H9 (cell line): ENCODE measurements at regions not wholly inside any gene's neighbourhood (a gene's known extent, or its start where the extent isn't known, plus 50 kb on each side); places are given as distances from the start of the nearest gene placed in this dataset.

Experiments used
- DNase-seq: peaks from one replicate; pipeline ENCODE4 v3.0.0-alpha.2; 2017
- H2AFZ ChIP-seq: one replicate; pipeline ENCODE4 v1.6.1; 2013; ENCODE audit warnings: mild to moderate bottlenecking, low read length, control low read depth, moderate library complexity
- H2AK5ac ChIP-seq: 2 replicates; pipeline ENCODE4 v1.6.1; 2013; ENCODE audit warnings: low read length, control low read depth, mixed read lengths; ENCODE audit not compliant: insufficient read length
- H2BK120ac ChIP-seq: one replicate; pipeline ENCODE4 v1.6.1; 2013; ENCODE audit warnings: low read depth, mild to moderate bottlenecking, low read length, control low read depth, inconsistent platforms; ENCODE audit not compliant: poor library complexity, severe bottlenecking
- H2BK12ac ChIP-seq: 2 replicates; pipeline ENCODE4 v1.6.1; 2013; ENCODE audit warnings: low read length, control low read depth, mixed read lengths, low read depth; ENCODE audit not compliant: insufficient read length
- H2BK15ac ChIP-seq: 2 replicates; pipeline ENCODE4 v1.6.1; 2013; ENCODE audit warnings: low read depth, low read length, control low read depth
- H2BK20ac ChIP-seq: one replicate; pipeline ENCODE4 v1.6.1; 2013; ENCODE audit warnings: low read depth, mild to moderate bottlenecking, low read length, control low read depth, inconsistent platforms; ENCODE audit not compliant: poor library complexity, severe bottlenecking
- H2BK5ac ChIP-seq: 2 replicates; pipeline ENCODE4 v1.6.1; 2013; ENCODE audit warnings: low read length, control low read depth, mixed read lengths; ENCODE audit not compliant: insufficient read length
- H3K14ac ChIP-seq: 2 replicates; pipeline ENCODE4 v1.6.1; 2013; ENCODE audit warnings: low read length, control low read depth; ENCODE audit not compliant: insufficient read depth
- H3K18ac ChIP-seq: 2 replicates; pipeline ENCODE4 v1.6.1; 2013; ENCODE audit warnings: low read depth, mild to moderate bottlenecking, mixed read lengths, low read length, control low read depth; ENCODE audit not compliant: insufficient read length
- H3K23ac ChIP-seq: 2 replicates; pipeline ENCODE4 v1.6.1; 2013; ENCODE audit warnings: low read length, control low read depth, mixed read lengths, low read depth; ENCODE audit not compliant: insufficient read length
- H3K23me2 ChIP-seq: 2 replicates; pipeline ENCODE4 v1.6.1; 2013; ENCODE audit warnings: low read depth, mild to moderate bottlenecking, mixed read lengths, low read length, control low read depth; ENCODE audit not compliant: insufficient read length, poor library complexity, severe bottlenecking
- H3K27ac ChIP-seq: 2 replicates; pipeline ENCODE4 v1.5.1; 2013; ENCODE audit warnings: low read length, control low read depth, mixed read lengths, low read depth; ENCODE audit not compliant: insufficient read length
- H3K27me3 ChIP-seq: 2 replicates; pipeline ENCODE4 v1.6.1; 2013; ENCODE audit warnings: low read length, control low read depth, inconsistent platforms; ENCODE audit not compliant: insufficient read depth
- H3K4ac ChIP-seq: 2 replicates; pipeline ENCODE4 v1.6.1; 2013; ENCODE audit warnings: low read depth, mild to moderate bottlenecking, control low read depth, inconsistent platforms, low read length, moderate library complexity
- H3K4me1 ChIP-seq: 2 replicates; pipeline ENCODE4 v1.6.1; 2013; ENCODE audit warnings: low read length, control low read depth, inconsistent platforms; ENCODE audit not compliant: insufficient read depth
- H3K4me2 ChIP-seq: 2 replicates; pipeline ENCODE4 v1.6.1; 2013; ENCODE audit warnings: low read length, control low read depth, mixed read lengths; ENCODE audit not compliant: insufficient read length, insufficient read depth
- H3K56ac ChIP-seq: 2 replicates; pipeline ENCODE4 v1.6.1; 2013; ENCODE audit warnings: low read depth, mild to moderate bottlenecking, mixed read lengths, low read length, control low read depth; ENCODE audit not compliant: insufficient read length
- H3K79me1 ChIP-seq: 2 replicates; pipeline ENCODE4 v1.6.1; 2013; ENCODE audit warnings: low read depth, mild to moderate bottlenecking, moderate library complexity, low read length, control low read depth, inconsistent platforms; ENCODE audit not compliant: insufficient read depth, poor library complexity, severe bottlenecking
- H3K79me2 ChIP-seq: 2 replicates; pipeline ENCODE4 v1.6.1; 2013; ENCODE audit warnings: low read length, control low read depth, inconsistent platforms; ENCODE audit not compliant: insufficient read depth
- H3K9ac ChIP-seq: 2 replicates; pipeline ENCODE4 v1.6.1; 2013; ENCODE audit warnings: low read length, control low read depth, mixed read lengths; ENCODE audit not compliant: insufficient read length; ENCODE audit errors: extremely low read depth
- H3K9me3 ChIP-seq: one replicate; pipeline ENCODE4 v1.6.1; 2013; ENCODE audit warnings: low read depth, low read length, inconsistent platforms; ENCODE audit not compliant: control insufficient read depth
- H3T11ph ChIP-seq: one replicate; pipeline ENCODE4 v1.6.1; 2013; ENCODE audit warnings: mild to moderate bottlenecking, low read length, control low read depth, inconsistent platforms
- H4K20me1 ChIP-seq: one replicate; pipeline ENCODE4 v1.6.1; 2013; ENCODE audit not compliant: control insufficient read depth, insufficient read length, insufficient read depth
- H4K5ac ChIP-seq: 2 replicates; pipeline ENCODE4 v1.6.1; 2013; ENCODE audit warnings: low read depth, mild to moderate bottlenecking, mixed read lengths, low read length, control low read depth; ENCODE audit not compliant: insufficient read length
- H4K8ac ChIP-seq: replicated peaks from 2 replicates; pipeline ENCODE4 v1.6.1; 2013; ENCODE audit warnings: low read length, control low read depth, mixed read lengths, low read depth; ENCODE audit not compliant: insufficient read length
- H4K91ac ChIP-seq: 2 replicates; pipeline ENCODE4 v1.6.1; 2013; ENCODE audit warnings: low read depth, mild to moderate bottlenecking, moderate library complexity, mixed read lengths, low read length, control low read depth; ENCODE audit not compliant: insufficient read length
- H3K27ac Mint-ChIP-seq, 3 experiments: 2 replicates in 2 of 3; 3 replicates in 1 of 3; pipeline ENCODE4 v1.8.0; 2020 to 2021; ENCODE audit warnings: mixed read lengths in 3 of 3, mild to moderate bottlenecking in 1 of 3, moderate library complexity in 1 of 3
- H3K27me3 Mint-ChIP-seq: 2 replicates; pipeline ENCODE4 v1.8.0; 2021; ENCODE audit warnings: low read depth, mild to moderate bottlenecking, moderate library complexity, mixed read lengths
- H3K36me3 Mint-ChIP-seq, 3 experiments: 2 replicates in 2 of 3; 3 replicates in 1 of 3; pipeline ENCODE4 v1.8.0; 2020 to 2021; ENCODE audit warnings: low read depth in 3 of 3, mixed read lengths in 3 of 3; ENCODE audit not compliant: insufficient read depth in 1 of 3
- H3K4me1 Mint-ChIP-seq, 2 experiments: 2 replicates each; pipeline ENCODE4 v1.8.0; 2020; ENCODE audit warnings: mixed read lengths in 2 of 2
- H3K4me3 Mint-ChIP-seq, 2 experiments: 2 replicates in 1 of 2; 3 replicates in 1 of 2; pipeline ENCODE4 v1.8.0; 2020 to 2021; ENCODE audit warnings: mild to moderate bottlenecking in 2 of 2, mixed read lengths in 2 of 2, moderate library complexity in 1 of 2
- H3K9me3 Mint-ChIP-seq, 2 experiments: 2 replicates in 1 of 2; 3 replicates in 1 of 2; pipeline ENCODE4 v1.8.0; 2020; ENCODE audit warnings: mild to moderate bottlenecking in 2 of 2, mixed read lengths in 2 of 2, moderate library complexity in 1 of 2
- WGBS: extraction: QIAGEN DNeasy Blood & Tissue Kit; methylation state at CpG from one replicate; pipeline ENCODE4 v1.1.7; 2013; ENCODE audit warnings: missing lambda C conversion rate, low lambda C conversion rate, mixed read lengths; ENCODE audit not compliant: insufficient read length; ENCODE audit errors: extremely low coverage; 5-methylcytosine and 5-hydroxymethylcytosine counted together
- TF ChIP-seq, protein P1 (sequence below): fragments of 200-600 bp; sonication (generic); conservative IDR thresholded peaks from 3 replicates; pipeline ENCODE4 v1.8.0; 2021; ENCODE audit warnings: antibody characterized with exemption, mild to moderate bottlenecking

DNA sequence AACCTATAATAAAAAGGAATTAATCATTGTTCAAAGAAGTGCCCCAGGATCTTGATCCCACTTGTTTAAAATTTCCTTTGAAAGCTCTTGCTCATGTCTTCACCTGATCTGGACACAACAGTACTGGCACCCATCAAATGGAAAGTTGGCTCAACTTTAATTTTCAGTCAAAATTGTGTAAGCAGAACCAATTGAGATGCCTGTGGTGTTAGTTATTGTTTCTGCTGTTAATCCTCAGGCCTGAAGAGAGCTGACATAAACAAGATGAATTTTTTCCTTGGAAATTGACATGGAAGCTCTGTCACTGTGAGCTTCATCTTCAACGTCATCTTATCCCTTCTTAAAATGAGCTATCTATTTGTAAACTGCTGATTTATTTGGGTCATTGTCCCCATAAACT lies 88.3 kb upstream of the TNFSF4 start:
- Histone ChIP-seq H4K8ac (no peak overlapping the region), H3K27me3 (no peaks in the 10 kb centered on the region), H3K18ac (no peak overlapping the region), H2AFZ (no peak overlapping the region), H3K23ac (no peak overlapping the region), H2BK15ac (no peak overlapping the region), H4K5ac (no peak overlapping the region), H3K9me3 (no peaks in the 10 kb centered on the region), H3K4me2 (no peak overlapping the region), H2BK120ac (no peak overlapping the region), H3K27ac (no peak overlapping the region), H3K9ac (no peak overlapping the region), H3K23me2 (no peaks in the 10 kb centered on the region), H3T11ph (no peak overlapping the region), H2BK5ac (no peak overlapping the region), H2BK12ac (no peak overlapping the region), H3K79me1 (no peaks in the 10 kb centered on the region), H4K20me1 (no peaks in the 10 kb centered on the region), H3K4me1 (no peaks in the 10 kb centered on the region), H2AK5ac (no peak overlapping the region), H3K56ac (no peak overlapping the region), H4K91ac (no peak overlapping the region), H2BK20ac (no peak overlapping the region), H3K79me2 (no peaks in the 10 kb centered on the region), H3K14ac (no peak overlapping the region), H3K4ac (no peak overlapping the region)
- no peaks in the 10 kb centered on the region for H3K36me3 Mint-ChIP-seq
- no peaks in the 10 kb centered on the region; a peak in 1 of 5 replicates for H3K9me3 Mint-ChIP-seq
- peaks cover 13 to 17% of the 10 kb centered on the region in 2 experiments for H3K4me1 Mint-ChIP-seq
- TF ChIP-seq, protein P1, sequence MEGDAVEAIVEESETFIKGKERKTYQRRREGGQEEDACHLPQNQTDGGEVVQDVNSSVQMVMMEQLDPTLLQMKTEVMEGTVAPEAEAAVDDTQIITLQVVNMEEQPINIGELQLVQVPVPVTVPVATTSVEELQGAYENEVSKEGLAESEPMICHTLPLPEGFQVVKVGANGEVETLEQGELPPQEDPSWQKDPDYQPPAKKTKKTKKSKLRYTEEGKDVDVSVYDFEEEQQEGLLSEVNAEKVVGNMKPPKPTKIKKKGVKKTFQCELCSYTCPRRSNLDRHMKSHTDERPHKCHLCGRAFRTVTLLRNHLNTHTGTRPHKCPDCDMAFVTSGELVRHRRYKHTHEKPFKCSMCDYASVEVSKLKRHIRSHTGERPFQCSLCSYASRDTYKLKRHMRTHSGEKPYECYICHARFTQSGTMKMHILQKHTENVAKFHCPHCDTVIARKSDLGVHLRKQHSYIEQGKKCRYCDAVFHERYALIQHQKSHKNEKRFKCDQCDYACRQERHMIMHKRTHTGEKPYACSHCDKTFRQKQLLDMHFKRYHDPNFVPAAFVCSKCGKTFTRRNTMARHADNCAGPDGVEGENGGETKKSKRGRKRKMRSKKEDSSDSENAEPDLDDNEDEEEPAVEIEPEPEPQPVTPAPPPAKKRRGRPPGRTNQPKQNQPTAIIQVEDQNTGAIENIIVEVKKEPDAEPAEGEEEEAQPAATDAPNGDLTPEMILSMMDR = no peak
- no peak for DNase-seq
- H3K4me3 Mint-ChIP-seq = no peak overlapping the region
- H3K27ac Mint-ChIP-seq = no peak overlapping the region
- H3K27me3 Mint-ChIP-seq = no peaks in the 10 kb centered on the region
- WGBS = no CpG with 5 or more reads among the region's 1 CpG
